ENCODE measurements at regions not wholly inside any gene's neighbourhood (a gene's known extent, or its start where the extent isn't known, plus 50 kb on each side); places are given as distances from the start of the nearest gene placed in this dataset.

- no peaks in the 10 kb centered on the region for H3K36me3 ChIP-seq (ENCODE audit: control insufficient read depth, insufficient read depth, low read length)
- Mint-ChIP-seq H3K27me3 (ENCODE audit: insufficient read depth, unreplicated experiment) (peaks cover 6% of the 10 kb centered on the region), H3K36me3 (ENCODE audit: insufficient read depth, unreplicated experiment) (no peaks in the 10 kb centered on the region), H3K9me3 (ENCODE audit: unreplicated experiment) (no peaks in the 10 kb centered on the region), H3K4me1 (ENCODE audit: low read depth, unreplicated experiment) (no peaks in the 10 kb centered on the region), H3K4me3 (ENCODE audit: unreplicated experiment) (no peak overlapping the region), H3K27ac (ENCODE audit: unreplicated experiment) (no peak overlapping the region)
- no peak for DNase-seq
- POLR2A ChIA-PET: no interaction called here
- no peaks in the 10 kb centered on the region for H3K4me1 ChIP-seq
- CTCF ChIA-PET: no interaction called here
- intact Hi-C loops (cut with micrococcal nuclease; ENCODE audit: unreplicated experiment): no loop called here
- TF ChIP-seq, protein P1, sequence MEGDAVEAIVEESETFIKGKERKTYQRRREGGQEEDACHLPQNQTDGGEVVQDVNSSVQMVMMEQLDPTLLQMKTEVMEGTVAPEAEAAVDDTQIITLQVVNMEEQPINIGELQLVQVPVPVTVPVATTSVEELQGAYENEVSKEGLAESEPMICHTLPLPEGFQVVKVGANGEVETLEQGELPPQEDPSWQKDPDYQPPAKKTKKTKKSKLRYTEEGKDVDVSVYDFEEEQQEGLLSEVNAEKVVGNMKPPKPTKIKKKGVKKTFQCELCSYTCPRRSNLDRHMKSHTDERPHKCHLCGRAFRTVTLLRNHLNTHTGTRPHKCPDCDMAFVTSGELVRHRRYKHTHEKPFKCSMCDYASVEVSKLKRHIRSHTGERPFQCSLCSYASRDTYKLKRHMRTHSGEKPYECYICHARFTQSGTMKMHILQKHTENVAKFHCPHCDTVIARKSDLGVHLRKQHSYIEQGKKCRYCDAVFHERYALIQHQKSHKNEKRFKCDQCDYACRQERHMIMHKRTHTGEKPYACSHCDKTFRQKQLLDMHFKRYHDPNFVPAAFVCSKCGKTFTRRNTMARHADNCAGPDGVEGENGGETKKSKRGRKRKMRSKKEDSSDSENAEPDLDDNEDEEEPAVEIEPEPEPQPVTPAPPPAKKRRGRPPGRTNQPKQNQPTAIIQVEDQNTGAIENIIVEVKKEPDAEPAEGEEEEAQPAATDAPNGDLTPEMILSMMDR (IDR thresholded peaks at IDR 0.05; ENCODE audit: insufficient read depth in 1 of 2, low read depth in 1 of 2, low read length in 1 of 2, severe bottlenecking in 1 of 2, unreplicated experiment in 1 of 2): no peak
- H3K4me3 ChIP-seq (ENCODE audit: low read depth, low read length): no peak overlapping the region
- no peaks in the 10 kb centered on the region for H3K9me3 ChIP-seq
- H3K27me3 ChIP-seq (replicated peaks; ENCODE audit: control insufficient read depth, insufficient read depth, low read length): no peaks in the 10 kb centered on the region
- no TSS peak for BruUV-seq (replicated peaks)
These were observed 229.8 kb upstream of the ADAMTS5 start for GRCh38 chr21:27196651-27197050.

DNA sequence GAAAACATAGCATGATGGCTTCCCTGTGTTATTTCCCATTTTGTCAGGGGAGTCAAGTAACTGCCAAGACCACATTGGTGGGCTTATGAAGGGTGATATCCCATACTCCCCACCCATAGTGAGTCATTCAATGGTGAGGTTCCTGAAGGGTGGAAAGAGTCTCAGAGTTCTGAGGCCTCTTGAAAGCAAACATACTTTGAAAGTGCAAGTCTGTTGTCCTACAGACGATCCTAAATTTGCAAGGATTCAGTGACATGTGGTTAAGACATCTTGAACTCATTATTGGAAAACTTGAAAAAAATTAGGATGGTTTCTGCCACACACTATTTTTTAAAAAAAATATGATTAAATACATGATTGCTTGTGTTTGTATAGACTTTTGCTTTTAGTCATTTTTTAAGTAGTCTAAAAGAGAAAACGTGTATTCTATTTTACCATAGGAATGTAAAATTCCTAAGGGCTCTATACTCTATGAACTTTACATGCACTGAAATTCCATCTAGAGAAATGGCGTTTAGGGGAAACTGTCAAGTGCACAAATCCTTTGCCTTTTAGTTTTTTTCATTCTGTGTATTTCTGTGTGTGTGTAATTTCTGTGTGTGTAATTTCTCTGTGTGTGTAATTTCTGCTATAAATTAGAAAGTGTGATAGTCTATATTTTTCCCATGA, 225.5 kb upstream of the ADAMTS5 start:
- no peaks in the 10 kb centered on the region for H3K9me3 Mint-ChIP-seq (ENCODE audit: unreplicated experiment)
- no peaks in the 10 kb centered on the region for H3K9me3 ChIP-seq
- H3K27me3 Mint-ChIP-seq (ENCODE audit: insufficient read depth, unreplicated experiment): no peaks in the 10 kb centered on the region
- no peaks in the 10 kb centered on the region for H3K4me1 Mint-ChIP-seq (ENCODE audit: low read depth, unreplicated experiment)
- no peak overlapping the region for H3K27ac Mint-ChIP-seq (ENCODE audit: unreplicated experiment)
- POLR2A ChIA-PET: no interaction called here
- intact Hi-C loops (cut with micrococcal nuclease; ENCODE audit: unreplicated experiment): no loop called here
- TF ChIP-seq, protein P1 (IDR thresholded peaks at IDR 0.05; ENCODE audit: insufficient read depth in 1 of 2, low read depth in 1 of 2, low read length in 1 of 2, severe bottlenecking in 1 of 2, unreplicated experiment in 1 of 2): no peak
- H3K4me3 Mint-ChIP-seq (ENCODE audit: unreplicated experiment): no peak overlapping the region
- CTCF ChIA-PET: no interaction called here
- no peak overlapping the region for H3K4me3 ChIP-seq (ENCODE audit: low read depth, low read length)
- no peaks in the 10 kb centered on the region for H3K36me3 ChIP-seq (ENCODE audit: control insufficient read depth, insufficient read depth, low read length)
- no peak for DNase-seq
- no TSS peak for BruUV-seq (replicated peaks)
- no peaks in the 10 kb centered on the region for H3K27me3 ChIP-seq (replicated peaks; ENCODE audit: control insufficient read depth, insufficient read depth, low read length)
- H3K36me3 Mint-ChIP-seq (ENCODE audit: insufficient read depth, unreplicated experiment): no peaks in the 10 kb centered on the region
- no peaks in the 10 kb centered on the region for H3K4me1 ChIP-seq

GRCh38 chr21:27190601-27191000, 223.7 kb upstream of the ADAMTS5 start:
- Histone ChIP-seq H3K27me3 (replicated peaks; ENCODE audit: control insufficient read depth, insufficient read depth, low read length) (no peaks in the 10 kb centered on the region), H3K4me1 (no peaks in the 10 kb centered on the region), H3K4me3 (ENCODE audit: low read depth, low read length) (no peak overlapping the region), H3K9me3 (no peaks in the 10 kb centered on the region), H3K36me3 (ENCODE audit: control insufficient read depth, insufficient read depth, low read length) (no peaks in the 10 kb centered on the region)
- ChIA-PET POLR2A (no interaction called here), CTCF (no interaction called here)
- H3K36me3 Mint-ChIP-seq (ENCODE audit: insufficient read depth, unreplicated experiment): no peaks in the 10 kb centered on the region
- no peak for DNase-seq
- H3K9me3 Mint-ChIP-seq (ENCODE audit: unreplicated experiment): no peaks in the 10 kb centered on the region
- TF ChIP-seq, protein P1 (IDR thresholded peaks at IDR 0.05; ENCODE audit: insufficient read depth in 1 of 2, low read depth in 1 of 2, low read length in 1 of 2, severe bottlenecking in 1 of 2, unreplicated experiment in 1 of 2): no peak
- no peak overlapping the region for H3K4me3 Mint-ChIP-seq (ENCODE audit: unreplicated experiment)
- no peak overlapping the region for H3K27ac Mint-ChIP-seq (ENCODE audit: unreplicated experiment)
- intact Hi-C loops (cut with micrococcal nuclease; ENCODE audit: unreplicated experiment): no loop called here
- no TSS peak for BruUV-seq (replicated peaks)
- H3K27me3 Mint-ChIP-seq (ENCODE audit: insufficient read depth, unreplicated experiment): no peaks in the 10 kb centered on the region
- no peaks in the 10 kb centered on the region for H3K4me1 Mint-ChIP-seq (ENCODE audit: low read depth, unreplicated experiment)

Measured in Caco-2 (cell line).